Activated CD4-positive, alpha-beta T cell treated with anti-CD3 and anti-CD28 coated beads, Interleukin-2, amount 50 U/mL, for 24 hours (primary cell): ENCODE measurements at regions not wholly inside any gene's neighbourhood (a gene's known extent, or its start where the extent isn't known, plus 50 kb on each side); places are given as distances from the start of the nearest gene placed in this dataset.

Experiments
- DNase-seq, 2 donors: peaks; one replicate each; pipeline ENCODE4 v3.0.0-alpha.2; 2020; ENCODE audit warnings: low read depth in 1 of 2, low spot score in 1 of 2

DNA sequence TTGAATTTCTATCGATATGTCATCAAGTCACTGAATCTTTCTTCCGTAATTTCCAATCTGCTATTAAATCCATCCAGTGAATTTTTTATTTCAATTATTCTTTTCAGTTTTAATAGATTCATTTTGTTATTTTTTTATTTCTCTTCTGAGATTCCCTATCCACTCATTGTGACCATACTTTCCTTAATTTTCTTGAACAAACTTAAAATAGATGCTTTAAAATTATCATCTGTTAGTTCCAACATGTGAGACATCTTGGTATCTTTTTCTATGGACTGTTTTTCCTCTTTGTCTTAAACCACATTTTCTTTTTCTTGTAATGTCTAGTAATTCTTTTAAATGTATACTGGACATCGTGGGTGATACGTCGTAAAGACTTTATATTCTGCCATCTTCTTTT lies 236.6 kb upstream of the TLE3 start:
- DNase-seq = no peak

DNA sequence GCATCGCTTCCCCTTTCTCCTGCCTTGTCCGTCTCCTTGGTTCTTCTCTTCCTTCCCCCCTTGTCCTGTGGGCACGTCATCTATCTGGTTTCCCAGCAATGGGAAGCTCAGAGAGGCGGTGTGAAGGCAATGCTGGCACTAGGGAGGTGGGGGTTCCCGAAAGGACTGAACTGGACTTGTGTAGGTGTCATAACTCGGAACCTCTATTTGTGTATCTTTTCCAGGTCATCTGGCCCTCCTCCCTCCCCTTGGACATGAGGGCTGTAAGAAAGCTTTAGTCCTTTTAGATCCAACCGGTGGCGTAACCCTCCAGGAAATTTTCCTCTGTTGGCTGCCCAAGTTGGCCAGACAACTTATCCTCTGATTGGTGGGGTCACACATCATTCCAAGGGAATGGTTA lies 231.5 kb upstream of the TLE3 start:
- DNase-seq = no peak

GRCh38 chr15:70328679-70329115 lies 231.0 kb upstream of the TLE3 start:
- no peak for DNase-seq

- no peak for DNase-seq
These were observed 230.3 kb upstream of the TLE3 start for GRCh38 chr15:70327856-70328678.

- no peak for DNase-seq
These were observed 229.7 kb upstream of the TLE3 start for GRCh38 chr15:70327328-70327855.

GRCh38 chr15:70324001-70324974 lies 226.6 kb upstream of the TLE3 start:
- DNase-seq = no peak

DNA sequence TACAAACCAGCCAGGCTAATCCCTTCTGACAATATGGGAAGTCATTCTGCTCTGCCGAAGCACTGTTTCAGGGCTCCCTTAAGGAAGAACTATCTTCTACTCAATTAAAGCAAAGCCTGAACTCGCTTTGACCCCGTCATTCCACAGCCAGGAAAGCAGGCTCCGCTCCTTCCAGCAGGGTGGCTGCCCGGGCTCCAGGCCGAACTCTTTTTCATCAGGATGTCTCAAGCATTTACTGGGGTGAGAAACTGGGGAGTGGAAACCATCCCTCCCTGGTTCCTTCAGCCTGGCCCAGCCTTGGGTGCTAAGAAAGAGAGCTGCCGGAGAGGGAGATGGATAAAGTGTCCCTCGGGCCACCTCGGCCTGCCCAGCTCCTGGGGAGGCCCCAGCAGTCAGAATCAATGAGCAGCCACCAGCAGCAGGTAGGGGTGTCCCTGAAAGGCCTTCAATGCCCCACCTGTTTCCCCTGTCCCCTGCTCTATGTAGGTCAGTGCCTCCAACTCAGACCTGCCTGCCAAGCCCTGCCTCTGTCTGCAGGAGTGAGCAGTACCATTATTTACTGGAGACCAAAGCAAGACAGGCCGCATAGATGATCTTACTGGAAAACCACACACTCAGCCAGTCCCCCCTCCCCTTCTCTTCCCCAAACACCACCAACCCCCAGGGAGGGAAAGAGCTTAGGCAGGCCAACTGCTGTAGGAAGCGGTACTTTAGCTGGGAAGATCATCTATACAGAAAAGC lies 225.6 kb upstream of the TLE3 start:
- no peak for DNase-seq

GRCh38 chr15:70322051-70322668 lies 224.4 kb upstream of the TLE3 start:
- DNase-seq = no peak

DNA sequence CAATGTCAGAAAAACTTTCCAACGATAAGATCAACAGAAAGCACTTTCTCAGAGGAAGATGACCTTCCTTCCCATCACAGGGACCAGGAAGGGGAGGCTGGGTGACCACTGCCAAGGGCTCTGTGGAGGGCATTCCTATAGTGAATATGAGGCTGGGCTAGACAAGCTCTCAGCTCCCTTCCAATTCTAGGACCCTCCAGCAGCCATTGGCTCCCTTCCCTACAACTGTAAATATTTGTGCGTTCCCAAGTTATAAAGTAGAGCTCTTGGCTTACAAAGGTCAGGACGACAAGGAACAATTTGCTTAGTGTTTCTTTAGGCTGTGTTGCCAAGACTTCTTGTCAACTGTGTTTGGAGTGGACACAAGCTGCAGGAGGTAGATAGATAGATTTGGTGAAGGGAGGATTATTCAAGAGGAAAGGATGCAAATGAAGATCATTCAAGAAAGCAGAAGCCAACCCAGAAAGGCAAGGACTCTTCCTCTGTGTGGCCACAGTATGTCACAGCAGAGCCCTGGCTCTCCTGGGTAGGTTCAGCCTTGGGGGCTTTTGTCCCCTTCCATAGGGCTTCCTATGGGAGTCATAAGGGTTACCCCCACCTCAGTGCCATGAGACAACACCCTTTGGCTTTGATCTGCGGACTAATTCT lies 223.6 kb upstream of the TLE3 start:
- no peak for DNase-seq

GRCh38 chr15:70320482-70320881 lies 222.8 kb upstream of the TLE3 start:
- no peak for DNase-seq

DNA sequence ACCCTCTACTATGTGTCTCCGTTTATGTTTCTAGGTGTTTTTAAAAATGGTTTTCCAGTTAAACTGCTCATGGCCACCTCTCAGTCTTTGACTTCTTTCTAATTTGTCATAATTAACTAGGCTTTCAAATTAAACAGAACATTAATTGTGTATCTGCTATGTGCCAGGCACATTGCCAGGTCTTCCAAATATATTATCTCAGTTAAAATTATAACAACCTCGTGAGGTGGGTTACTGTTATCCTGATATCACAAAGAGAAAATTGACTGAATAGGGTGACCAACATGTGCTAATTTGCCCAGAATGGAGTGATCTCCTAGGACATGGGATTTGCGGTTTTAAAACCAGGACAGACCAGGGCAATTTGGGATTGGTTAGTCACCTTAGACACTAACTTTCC lies 222.4 kb upstream of the TLE3 start:
- DNase-seq = no peak

DNA sequence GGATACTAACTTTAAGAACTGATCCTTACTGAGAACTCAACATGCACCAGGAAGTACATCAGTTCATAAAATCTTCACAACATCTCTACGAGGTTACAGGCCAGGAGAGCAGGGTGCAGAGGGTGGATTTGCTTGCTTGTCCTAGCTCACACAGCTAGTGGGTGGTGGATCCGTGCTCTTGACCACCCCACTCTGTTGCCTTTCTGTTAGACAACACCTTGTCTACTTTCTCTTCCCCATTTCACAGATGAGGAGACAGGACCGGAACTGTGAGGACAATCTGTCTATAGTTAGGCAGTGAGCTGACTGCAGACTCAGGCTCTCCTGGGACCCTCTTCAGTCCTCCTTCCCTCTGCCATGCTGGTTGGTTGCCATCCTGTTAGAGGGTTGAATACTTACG lies 221.7 kb upstream of the TLE3 start:
- no peak for DNase-seq

DNA sequence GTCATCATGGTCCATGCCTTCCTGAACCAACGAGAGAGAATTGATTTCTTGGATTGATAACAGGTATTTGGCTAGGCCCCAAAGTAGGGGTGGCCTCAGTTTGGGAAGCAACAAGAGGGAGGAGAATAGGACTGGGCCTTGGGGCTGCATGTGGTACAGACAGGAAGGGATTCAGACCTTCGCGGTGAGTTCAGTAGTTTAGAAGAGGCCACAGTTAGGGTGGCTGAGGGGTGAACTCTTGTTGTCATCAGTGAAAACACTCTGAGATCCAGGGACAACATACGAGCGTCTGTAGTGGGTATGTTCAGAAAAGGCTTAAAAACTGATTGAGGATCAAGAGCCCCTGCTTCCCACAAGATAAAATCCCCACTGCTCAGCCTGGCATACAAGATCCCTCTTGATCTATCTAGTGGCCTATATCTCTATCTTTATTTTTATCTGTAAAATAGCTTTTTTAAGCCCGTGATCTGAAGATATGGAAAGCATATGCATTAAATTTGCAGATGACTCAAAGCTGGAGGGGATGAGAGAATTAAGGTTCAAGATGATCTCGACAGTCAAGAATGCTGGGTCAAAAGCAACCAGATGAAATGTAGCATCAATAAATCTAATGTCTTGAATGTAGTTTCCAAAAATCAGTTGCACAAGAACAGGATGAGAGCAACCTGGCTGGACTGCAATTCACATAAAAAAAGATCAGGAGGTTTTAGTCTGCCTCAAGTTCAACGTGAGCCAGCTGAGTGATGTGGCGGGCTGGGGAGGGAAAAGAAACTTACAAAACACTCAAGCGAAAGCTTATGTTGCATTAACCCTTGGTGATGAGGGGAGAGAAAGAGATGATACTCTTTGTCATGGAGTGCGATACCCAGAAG lies 221.1 kb upstream of the TLE3 start:
- DNase-seq = no peak

DNA sequence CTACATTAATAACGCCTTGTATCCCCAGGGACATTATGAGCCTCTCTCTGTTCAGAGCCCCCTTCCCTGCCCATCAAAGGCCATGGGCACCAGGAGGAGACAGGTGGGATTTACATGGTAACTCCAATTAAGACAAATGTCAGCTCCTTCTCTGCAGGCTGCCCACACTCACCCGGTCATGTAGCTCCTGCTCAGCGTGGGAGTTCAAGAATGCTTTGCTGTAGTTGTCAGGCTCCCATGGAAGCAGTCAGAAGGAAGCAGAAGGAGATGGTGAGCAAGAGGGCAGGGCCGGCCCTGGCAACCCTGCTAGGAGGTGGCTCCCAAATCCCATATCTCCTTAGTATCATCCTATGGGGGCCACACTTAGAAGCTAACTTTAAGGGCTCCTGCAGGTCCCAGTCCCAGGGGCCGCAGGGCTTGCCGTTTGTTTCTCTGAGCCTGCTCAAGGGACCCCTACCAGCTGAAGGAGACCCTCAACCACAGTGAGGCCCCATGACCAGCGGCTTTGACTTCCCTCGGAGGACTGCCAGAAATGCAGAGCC lies 218.4 kb upstream of the TLE3 start:
- no peak for DNase-seq

DNA sequence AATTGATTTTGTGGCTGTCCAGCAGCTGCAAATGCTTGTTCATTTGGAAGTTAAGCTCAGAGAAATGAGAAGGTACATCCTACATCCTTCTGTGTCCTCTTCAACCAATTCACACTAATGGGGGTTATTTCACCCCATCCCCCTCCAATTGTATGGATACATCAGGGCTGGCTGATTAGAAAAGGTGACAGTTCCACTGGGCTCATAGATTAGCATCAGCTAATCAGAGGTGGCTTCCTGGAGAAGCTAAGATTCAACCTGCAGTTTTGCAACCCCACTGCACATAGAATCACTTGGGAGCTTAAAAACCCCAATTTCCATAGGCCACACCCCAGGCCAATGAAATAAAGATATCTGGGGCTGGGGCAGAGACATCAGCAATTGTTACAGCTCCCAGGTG lies 217.7 kb upstream of the TLE3 start:
- no peak for DNase-seq

DNA sequence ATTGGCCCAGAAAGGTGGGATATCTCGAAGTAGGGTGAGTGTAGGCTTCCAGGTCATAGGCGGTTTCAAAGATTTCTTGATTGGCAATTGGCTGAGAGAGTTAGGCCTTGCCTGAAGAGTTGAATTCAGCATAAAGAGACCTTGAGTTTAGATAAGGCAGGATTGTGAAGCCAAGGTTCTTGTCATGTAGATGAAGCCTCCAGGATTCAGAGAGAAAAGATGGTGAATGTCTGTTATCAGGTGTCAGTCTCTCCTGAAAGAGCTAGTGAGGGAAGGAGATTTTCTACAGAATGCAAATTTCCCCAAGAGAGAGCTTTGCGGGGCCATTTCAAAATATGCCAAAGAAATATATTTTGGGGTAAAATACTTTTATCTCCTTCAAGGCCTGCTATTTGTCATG lies 217.0 kb upstream of the TLE3 start:
- DNase-seq = no peak

GRCh38 chr15:70314018-70314354 lies 216.3 kb upstream of the TLE3 start:
- no peak for DNase-seq

DNA sequence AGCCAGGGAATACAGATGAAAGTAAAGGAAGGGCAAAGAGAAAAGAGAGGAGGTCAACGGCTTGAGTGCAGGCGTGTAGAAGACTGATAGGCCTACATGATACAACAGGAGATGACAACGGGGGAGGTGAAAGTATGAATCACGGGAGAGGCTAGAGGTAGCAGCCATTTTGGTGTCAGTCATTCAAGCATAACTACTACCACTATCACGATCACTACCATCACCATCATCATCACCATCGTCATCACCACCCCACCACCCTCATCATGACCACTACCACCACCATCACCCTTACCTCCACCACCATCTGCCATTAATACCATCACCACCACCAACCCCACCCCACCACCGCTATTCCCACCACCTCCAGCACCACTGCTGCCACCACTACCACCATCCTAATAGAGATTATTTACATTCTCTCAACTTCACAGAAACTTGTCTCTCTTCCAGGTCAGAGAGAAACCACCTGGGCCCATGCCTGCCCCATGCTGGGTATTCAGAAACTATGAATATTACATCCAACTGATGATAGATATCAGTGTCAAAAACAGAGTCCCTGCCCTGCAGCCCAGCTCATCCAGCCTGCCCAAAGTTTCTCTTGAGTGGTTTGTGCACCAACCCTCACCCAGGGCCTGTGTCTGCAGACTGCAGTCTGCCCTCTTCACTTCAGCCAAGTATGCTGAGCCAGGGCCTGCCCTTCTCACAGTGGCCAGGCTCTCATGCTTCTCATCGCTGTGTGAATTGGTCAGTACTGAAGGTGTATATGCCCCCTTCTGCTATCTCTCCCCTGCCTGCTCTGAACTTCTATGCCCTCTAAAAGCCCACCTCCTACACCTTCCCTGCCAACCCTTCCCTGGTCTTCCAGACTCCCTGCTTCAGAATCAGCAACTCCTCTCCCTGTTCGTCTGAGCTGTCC lies 215.6 kb upstream of the TLE3 start:
- DNase-seq = no peak
